Loucy (cell line): ENCODE measurements at regions not wholly inside any gene's neighbourhood (a gene's known extent, or its start where the extent isn't known, plus 50 kb on each side); places are given as distances from the start of the nearest gene placed in this dataset.

ENCODE experiments used
- EZH2phosphoT487 ChIP-seq: fragments of 200-600 bp; IDR thresholded peaks from 2 replicates; pipeline ENCODE4 v1.6.1; 2018; ENCODE audit warnings: antibody characterized with exemption, mild to moderate bottlenecking, moderate library complexity, borderline replicate concordance
- TF ChIP-seq, protein P1 (sequence below): fragments of 200-600 bp; sonication (generic); conservative IDR thresholded peaks from 2 replicates; pipeline ENCODE4 v1.5.1; 2014; ENCODE audit warnings: mild to moderate bottlenecking, antibody characterized with exemption, low read length

DNA sequence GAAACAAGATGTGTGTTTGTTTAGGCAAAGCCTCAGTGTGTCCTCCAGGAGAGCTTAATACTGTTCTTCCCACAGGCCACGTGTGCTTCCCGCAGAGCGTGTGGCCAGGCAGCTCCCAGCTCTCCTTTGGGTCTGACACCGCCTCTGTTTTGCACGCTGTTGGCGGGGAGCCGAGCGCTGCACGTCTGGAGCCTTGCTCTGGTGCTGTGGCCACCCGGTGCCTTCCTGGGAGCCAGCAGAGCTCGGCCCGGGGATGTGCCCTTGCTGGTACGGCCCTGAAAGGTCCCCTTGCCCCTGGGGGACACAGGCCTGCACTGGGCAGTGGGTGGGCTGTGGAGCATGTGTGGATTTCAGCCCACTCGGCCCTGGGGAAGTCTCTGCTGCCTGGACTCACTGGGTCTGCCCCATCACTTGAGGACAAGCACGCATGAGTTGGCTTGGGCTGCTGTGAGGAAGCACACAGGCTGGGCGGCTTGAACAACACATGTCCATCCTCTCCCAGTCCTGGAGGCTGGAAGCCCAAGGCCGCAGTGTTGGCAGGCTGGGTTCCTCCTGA, 160.7 kb upstream of the HDAC4 start:
- TF ChIP-seq, protein P1, sequence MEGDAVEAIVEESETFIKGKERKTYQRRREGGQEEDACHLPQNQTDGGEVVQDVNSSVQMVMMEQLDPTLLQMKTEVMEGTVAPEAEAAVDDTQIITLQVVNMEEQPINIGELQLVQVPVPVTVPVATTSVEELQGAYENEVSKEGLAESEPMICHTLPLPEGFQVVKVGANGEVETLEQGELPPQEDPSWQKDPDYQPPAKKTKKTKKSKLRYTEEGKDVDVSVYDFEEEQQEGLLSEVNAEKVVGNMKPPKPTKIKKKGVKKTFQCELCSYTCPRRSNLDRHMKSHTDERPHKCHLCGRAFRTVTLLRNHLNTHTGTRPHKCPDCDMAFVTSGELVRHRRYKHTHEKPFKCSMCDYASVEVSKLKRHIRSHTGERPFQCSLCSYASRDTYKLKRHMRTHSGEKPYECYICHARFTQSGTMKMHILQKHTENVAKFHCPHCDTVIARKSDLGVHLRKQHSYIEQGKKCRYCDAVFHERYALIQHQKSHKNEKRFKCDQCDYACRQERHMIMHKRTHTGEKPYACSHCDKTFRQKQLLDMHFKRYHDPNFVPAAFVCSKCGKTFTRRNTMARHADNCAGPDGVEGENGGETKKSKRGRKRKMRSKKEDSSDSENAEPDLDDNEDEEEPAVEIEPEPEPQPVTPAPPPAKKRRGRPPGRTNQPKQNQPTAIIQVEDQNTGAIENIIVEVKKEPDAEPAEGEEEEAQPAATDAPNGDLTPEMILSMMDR, result no peak
- no peak for TF ChIP-seq EZH2phosphoT487
